IMR-90 (cell line): ENCODE measurements at regions not wholly inside any gene's neighbourhood (a gene's known extent, or its start where the extent isn't known, plus 50 kb on each side); places are given as distances from the start of the nearest gene placed in this dataset.

Experiments
- ATAC-seq: fragments of 200-7000 bp; cut with Tn5 transposase; 2 replicates; pipeline ENCODE4 v1.9.1; 2020; ENCODE audit warnings: low read depth, mild to moderate bottlenecking, moderate library complexity
- BruUV-seq: library from RNA; stranded (reverse); fragments of 400-500 nt; replicated peaks from 2 replicates; lab custom pipeline; 2021; lab: Mats Ljungman, UMichigan
- CTCF ChIA-PET: fragments of 300-600 bp; formaldehyde crosslinking; extraction: SDS; loops from one replicate; lab custom pipeline; 2021; ENCODE audit warnings: antibody characterized with exemption; lab: Yijun Ruan, JAX
- POLR2A ChIA-PET: fragments of 300-600 bp; sonication (Branson Sonifier 250); formaldehyde crosslinking; loops from one replicate; lab custom pipeline; 2022; ENCODE audit warnings: antibody characterized with exemption; ENCODE audit not compliant: unreplicated experiment; lab: Charles Lee
- DNase-seq: peaks from one replicate; pipeline ENCODE4 v3.0.0; 2013
- H2AFZ ChIP-seq: replicated peaks from 2 replicates; pipeline ENCODE3; 2013; ENCODE audit warnings: low read length, mild to moderate bottlenecking; ENCODE audit not compliant: poor library complexity
- H2AK5ac ChIP-seq: 2 replicates; pipeline ENCODE4 v1.6.1; 2013; ENCODE audit warnings: low read depth, low read length, inconsistent platforms
- H2AK9ac ChIP-seq: replicated peaks from 2 replicates; pipeline ENCODE3; 2013; ENCODE audit warnings: mild to moderate bottlenecking, low read depth, low read length, moderate library complexity; ENCODE audit not compliant: poor library complexity
- H2BK120ac ChIP-seq: 2 replicates; pipeline ENCODE4 v1.6.1; 2013; ENCODE audit warnings: low read depth, low read length, inconsistent platforms
- H2BK15ac ChIP-seq: 3 replicates; pipeline ENCODE4 v1.6.1; 2013; ENCODE audit warnings: low read depth, low read length, inconsistent platforms
- H2BK20ac ChIP-seq: 2 replicates; pipeline ENCODE4 v1.6.1; 2013; ENCODE audit warnings: low read depth, mild to moderate bottlenecking, inconsistent platforms, low read length, moderate library complexity
- H2BK5ac ChIP-seq: 2 replicates; pipeline ENCODE4 v1.6.1; 2013; ENCODE audit warnings: mild to moderate bottlenecking, low read depth, low read length, inconsistent platforms; ENCODE audit not compliant: poor library complexity, severe bottlenecking
- H3K14ac ChIP-seq: replicated peaks from 2 replicates; pipeline ENCODE4 v1.6.1; 2013; ENCODE audit warnings: low read depth, low read length, inconsistent platforms
- H3K18ac ChIP-seq: 2 replicates; pipeline ENCODE4 v1.6.1; 2013; ENCODE audit warnings: low read depth, low read length, control low read depth
- H3K23ac ChIP-seq: 2 replicates; pipeline ENCODE4 v1.6.1; 2013; ENCODE audit warnings: low read depth, low read length, inconsistent platforms
- H3K27ac ChIP-seq: 2 replicates; pipeline ENCODE4 v1.5.1; 2013; ENCODE audit warnings: mild to moderate bottlenecking, control low read depth, low read length; ENCODE audit not compliant: insufficient read depth
- H3K27me3 ChIP-seq: 2 replicates; pipeline ENCODE4 v1.6.1; 2013; ENCODE audit warnings: low read length; ENCODE audit not compliant: control insufficient read depth, insufficient read depth
- H3K36me3 ChIP-seq: 2 replicates; pipeline ENCODE4 v1.6.1; 2013; ENCODE audit warnings: low read length, mixed read lengths; ENCODE audit not compliant: control insufficient read depth, insufficient read depth
- H3K4ac ChIP-seq: 2 replicates; pipeline ENCODE4 v1.6.1; 2013; ENCODE audit warnings: low read depth, low read length, inconsistent platforms
- H3K4me1 ChIP-seq: 2 replicates; pipeline ENCODE4 v1.6.1; 2013; ENCODE audit warnings: low read length, mixed read lengths; ENCODE audit not compliant: control insufficient read depth, insufficient read depth
- H3K4me2 ChIP-seq: 2 replicates; pipeline ENCODE4 v1.6.1; 2013; ENCODE audit warnings: low read depth, mild to moderate bottlenecking, control low read depth, low read length, moderate library complexity
- H3K4me3 ChIP-seq: 2 replicates; pipeline ENCODE4 v1.5.1; 2013; ENCODE audit warnings: low read depth, mild to moderate bottlenecking, control low read depth, low read length, moderate library complexity; ENCODE audit not compliant: insufficient read depth
- H3K56ac ChIP-seq: 2 replicates; pipeline ENCODE4 v1.6.1; 2013; ENCODE audit warnings: low read length, inconsistent platforms; ENCODE audit not compliant: insufficient read depth; ENCODE audit errors: extremely low read depth
- H3K79me1 ChIP-seq, 2 experiments: 2 replicates each; pipeline ENCODE4 v1.6.1; 2013; ENCODE audit warnings: low read length in 2 of 2, inconsistent platforms in 1 of 2, low read depth in 1 of 2
- H3K9ac ChIP-seq: 2 replicates; pipeline ENCODE4 v1.6.1; 2013; ENCODE audit warnings: low read depth, low read length, control low read depth
- H3K9me1 ChIP-seq: 2 replicates; pipeline ENCODE4 v1.6.1; 2013; ENCODE audit warnings: low read length, inconsistent platforms; ENCODE audit not compliant: insufficient read depth
- H3K9me3 ChIP-seq: 2 replicates; pipeline ENCODE4 v1.6.1; 2013; ENCODE audit warnings: low read length; ENCODE audit not compliant: control insufficient read depth, insufficient read depth
- H4K20me1 ChIP-seq: 2 replicates; pipeline ENCODE4 v1.6.1; 2013; ENCODE audit warnings: low read length, inconsistent platforms; ENCODE audit not compliant: insufficient read depth
- H4K5ac ChIP-seq: 2 replicates; pipeline ENCODE4 v1.6.1; 2013; ENCODE audit warnings: mild to moderate bottlenecking, low read depth, low read length, control low read depth
- H4K8ac ChIP-seq, 2 experiments: 2 replicates each; pipeline ENCODE4 v1.6.1; 2013; ENCODE audit warnings: low read depth in 2 of 2, low read length in 2 of 2, control low read depth in 1 of 2, inconsistent platforms in 1 of 2
- H4K91ac ChIP-seq: 2 replicates; pipeline ENCODE4 v1.6.1; 2013; ENCODE audit warnings: low read depth, low read length, inconsistent platforms; ENCODE audit not compliant: insufficient read depth
- BHLHE40 ChIP-seq: fragments of 150-350 bp; IDR thresholded peaks from 2 replicates; pipeline ENCODE4 v1.6.1; 2016; ENCODE audit warnings: mild to moderate bottlenecking, low read depth, low read length
- CEBPB ChIP-seq: IDR thresholded peaks from 2 replicates; pipeline ENCODE4 v1.6.1; 2012; ENCODE audit warnings: low read depth, low read length, improper control_type of control experiment
- CHD1 ChIP-seq: IDR thresholded peaks from 2 replicates; pipeline ENCODE4 v1.6.1; 2012; ENCODE audit warnings: low read depth, low read length, improper control_type of control experiment
- ELK1 ChIP-seq: fragments of 150-350 bp; IDR thresholded peaks from 2 replicates; pipeline ENCODE4 v1.6.1; 2016; ENCODE audit warnings: low read depth, mild to moderate bottlenecking, low read length, moderate library complexity, borderline replicate concordance
- FOS ChIP-seq: fragments of 150-350 bp; IDR thresholded peaks from 2 replicates; pipeline ENCODE4 v1.6.1; 2016; ENCODE audit warnings: low read depth, low read length
- MAZ ChIP-seq: IDR thresholded peaks from 2 replicates; pipeline ENCODE4 v1.6.1; 2012; ENCODE audit warnings: low read depth, mild to moderate bottlenecking, low read length, improper control_type of control experiment, moderate library complexity, borderline replicate concordance
- NFE2L2 ChIP-seq: fragments of 150-350 bp; IDR thresholded peaks from 2 replicates; pipeline ENCODE4 v1.6.1; 2016; ENCODE audit warnings: low read depth, mild to moderate bottlenecking, low read length
- POLR2A ChIP-seq: IDR thresholded peaks from 2 replicates; pipeline ENCODE4 v1.6.1; 2012; ENCODE audit warnings: mild to moderate bottlenecking, low read depth, low read length
- RAD21 ChIP-seq: IDR thresholded peaks from 2 replicates; pipeline ENCODE4 v1.6.1; 2012; ENCODE audit warnings: low read length, improper control_type of control experiment
- RCOR1 ChIP-seq: IDR thresholded peaks from 2 replicates; pipeline ENCODE4 v1.6.1; 2012; ENCODE audit warnings: mild to moderate bottlenecking, low read length, improper control_type of control experiment; ENCODE audit not compliant: insufficient replicate concordance
- RFX5 ChIP-seq: IDR thresholded peaks from 2 replicates; pipeline ENCODE4 v1.8.0; 2012; ENCODE audit warnings: low read depth, mild to moderate bottlenecking, low read length, moderate library complexity
- SMC3 ChIP-seq: fragments of 150-350 bp; IDR thresholded peaks from 2 replicates; pipeline ENCODE4 v1.6.1; 2016; ENCODE audit warnings: low read depth, mild to moderate bottlenecking, antibody characterized with exemption, low read length, moderate library complexity
- dilution Hi-C: fragments of 300-500 bp; cut with HindIII; formaldehyde crosslinking; loops from one replicate; pipeline ENCODE4 v1.14.3; 2018; ENCODE audit warnings: low sequenced_read_pairs; ENCODE audit not compliant: unreplicated experiment
- in situ Hi-C: fragments of 300-500 bp; cut with MboI; formaldehyde crosslinking; loops from 3 replicates; pipeline ENCODE4 v1.14.3; 2019; ENCODE audit warnings: low sequenced_read_pairs, inconsistent platforms, mixed read lengths
- intact Hi-C: fragments of 100-400 bp; cut with micrococcal nuclease; formaldehyde crosslinking; loops from 2 replicates; pipeline ENCODE4 v1.10.0; 2022

- H2AFZ ChIP-seq = no peak overlapping the region
- H4K20me1 ChIP-seq = no peaks in the 10 kb centered on the region
- no peak for DNase-seq
- H4K5ac ChIP-seq = no peak overlapping the region
- TF ChIP-seq RCOR1 = no peak
- TF ChIP-seq BHLHE40 = no peak
- no peak for TF ChIP-seq NFE2L2
- TF ChIP-seq MAZ = no peak
- TF ChIP-seq SMC3 = no peak
- no peak for TF ChIP-seq RAD21
- no peak for TF ChIP-seq CEBPB
- no peak for TF ChIP-seq RFX5
- no peak for TF ChIP-seq FOS
- TF ChIP-seq ELK1 = no peak
- TF ChIP-seq POLR2A = no peak
- TF ChIP-seq CHD1 = no peak
- intact Hi-C loops (no loop called here), dilution Hi-C loops (no loop called here), in situ Hi-C loops (no loop called here)
- no peaks in the 10 kb centered on the region for H3K27me3 ChIP-seq
- H2BK120ac ChIP-seq = no peak overlapping the region
- H2AK5ac ChIP-seq = no peak overlapping the region
- no peaks in the 10 kb centered on the region for H3K9me1 ChIP-seq
- no peak overlapping the region for H3K4me3 ChIP-seq
- H3K4me1 ChIP-seq = no peaks in the 10 kb centered on the region
- BruUV-seq = no TSS peak
- no peak overlapping the region for H3K56ac ChIP-seq
- H3K79me1 ChIP-seq = no peaks in the 10 kb centered on the region
- H4K8ac ChIP-seq = no peak overlapping the region
- CTCF ChIA-PET = no interaction called here
- POLR2A ChIA-PET = no interaction called here
- no peak overlapping the region for H2BK15ac ChIP-seq
- no peak overlapping the region for H3K18ac ChIP-seq
- no peak overlapping the region for H3K4me2 ChIP-seq
- ATAC-seq = no peak
- H3K27ac ChIP-seq = no peak overlapping the region
- H3K4ac ChIP-seq = no peak overlapping the region
- H3K36me3 ChIP-seq = no peaks in the 10 kb centered on the region
- no peaks in the 10 kb centered on the region; the same call in 1 of the 2 replicates for H3K9me3 ChIP-seq
- H3K9ac ChIP-seq = no peak overlapping the region
- H2BK20ac ChIP-seq = no peak overlapping the region
- H3K14ac ChIP-seq = no peak overlapping the region
- H4K91ac ChIP-seq = no peak overlapping the region
- no peak overlapping the region for H2BK5ac ChIP-seq
- H2AK9ac ChIP-seq = no peak overlapping the region
- H3K23ac ChIP-seq = no peak overlapping the region
Measured at GRCh38 chr1:95561346-95561745, 327.3 kb downstream of the RWDD3 start.
